CD1c-positive myeloid dendritic cell (primary cell): ENCODE measurements at regions not wholly inside any gene's neighbourhood (a gene's known extent, or its start where the extent isn't known, plus 50 kb on each side); places are given as distances from the start of the nearest gene placed in this dataset.
"Not testable (repeated sequence)": the region's sequence is repeated elsewhere in the genome, so short reads cannot be mapped to it uniquely, and the experiment has no call there.

Source experiments
- DNase-seq: peaks from one replicate; pipeline ENCODE4 v3.0.0-alpha.2; 2016; ENCODE audit errors: extremely low spot score

- DNase-seq, result not testable (repeated sequence)
These were observed 80.2 kb upstream of the NEK6 start for GRCh38 chr9:124177522-124177921.

DNA sequence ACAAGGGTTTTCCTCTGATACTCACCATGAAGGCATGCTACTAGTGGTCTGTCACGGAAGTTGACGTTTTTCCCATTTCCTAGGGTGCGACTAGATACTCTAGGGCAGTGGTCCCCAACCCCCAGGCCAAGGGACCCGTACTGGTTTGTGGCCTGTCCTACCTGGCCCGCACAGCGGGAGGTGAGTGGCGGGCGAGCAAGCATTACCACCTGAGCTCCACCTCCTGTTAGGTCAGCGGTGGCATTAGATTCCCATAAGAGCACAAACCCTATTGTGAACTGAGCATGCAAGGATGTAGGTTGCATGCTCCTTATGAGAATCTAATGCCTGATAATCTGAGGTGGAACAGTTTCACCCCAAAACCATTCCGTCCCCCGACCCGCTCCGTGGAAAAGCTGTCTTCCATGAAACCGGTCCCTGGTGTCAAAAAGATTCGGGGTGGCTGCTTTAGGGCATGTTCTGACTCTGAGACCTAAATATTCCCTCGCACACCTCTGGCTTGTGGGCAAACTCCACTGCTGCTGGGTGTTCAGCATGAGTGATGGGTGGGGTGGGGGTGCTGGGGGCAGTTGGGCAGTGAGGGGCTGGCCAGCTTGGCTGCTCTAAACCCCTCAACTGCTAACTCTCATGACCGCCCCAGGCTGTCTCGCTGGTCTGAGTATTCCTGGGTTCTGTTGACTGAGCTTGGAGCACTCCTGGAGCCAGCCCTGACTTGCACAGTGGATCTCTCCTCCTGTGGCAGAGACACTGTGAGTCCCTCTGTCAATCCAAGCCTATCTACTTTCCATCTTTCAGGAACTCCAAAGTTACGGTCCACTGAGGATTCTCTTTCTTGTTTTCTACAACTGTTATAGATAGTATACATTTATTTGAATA, 78.3 kb upstream of the NEK6 start:
- DNase-seq, result no peak

DNA sequence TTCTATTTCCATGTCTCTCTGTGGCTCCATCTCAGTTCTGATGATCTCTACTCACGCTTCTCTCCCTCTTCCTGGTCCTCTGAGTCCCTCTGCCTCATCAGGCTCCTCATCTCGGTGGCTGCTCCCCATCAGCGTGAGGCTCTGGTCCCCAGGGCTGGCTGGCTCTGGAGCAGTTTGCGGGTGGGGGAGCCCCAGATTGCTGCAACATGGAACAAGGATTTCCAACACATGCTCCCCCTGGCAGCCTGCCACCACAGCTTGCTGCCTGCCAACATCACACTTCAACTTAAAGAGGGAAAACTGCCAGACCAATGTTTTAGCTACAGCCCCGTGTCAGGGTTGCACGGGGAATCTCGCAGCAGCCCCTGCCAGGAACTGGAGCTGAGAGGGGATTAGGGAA, 77.2 kb upstream of the NEK6 start:
- DNase-seq, result no peak

DNA sequence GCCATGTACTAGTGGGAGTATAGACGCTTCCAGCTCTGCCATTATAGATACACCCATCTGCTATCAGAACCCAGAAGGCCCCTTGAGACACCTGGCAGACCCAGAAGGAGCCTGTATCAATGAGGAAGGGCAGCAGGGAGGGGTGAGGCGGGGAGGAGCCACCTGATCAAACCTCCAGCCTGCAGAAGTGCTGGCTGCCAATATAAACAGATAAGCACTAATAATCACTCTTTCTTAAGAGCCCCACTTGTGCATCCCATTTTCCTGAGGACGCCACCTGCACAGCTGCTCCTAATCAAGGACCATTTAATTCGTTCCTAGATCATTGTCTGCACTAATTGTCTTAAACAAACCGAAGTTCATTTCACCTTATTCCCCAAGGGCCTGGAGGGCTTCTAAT, 75.0 kb upstream of the NEK6 start:
- DNase-seq, result no peak

- DNase-seq, result no peak
These were observed 74.0 kb upstream of the NEK6 start for GRCh38 chr9:124183772-124184171.

GRCh38 chr9:124185413-124185812, 72.3 kb upstream of the NEK6 start:
- no peak for DNase-seq

DNA sequence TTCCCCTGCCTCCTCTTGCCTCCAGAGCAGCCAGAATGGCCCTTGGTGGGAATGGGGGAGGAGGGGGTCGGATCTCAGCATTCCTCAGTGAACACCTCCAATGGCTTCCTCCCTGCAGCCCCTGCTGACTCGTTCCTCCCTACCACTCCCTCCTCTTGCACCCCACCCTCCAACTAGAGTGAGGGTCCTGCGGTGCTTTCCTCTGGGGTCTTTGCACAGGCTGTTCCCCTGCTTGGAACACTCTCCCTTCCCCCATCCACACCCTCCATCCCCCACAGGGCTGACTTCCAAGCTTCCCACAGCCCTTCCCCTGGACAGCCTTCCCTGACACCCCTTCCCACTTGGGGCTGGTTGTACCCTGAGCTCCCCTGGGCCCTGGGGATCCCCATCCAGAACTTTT, 70.4 kb upstream of the NEK6 start:
- DNase-seq, result no peak

- DNase-seq, result no peak
These were observed 69.2 kb upstream of the NEK6 start for GRCh38 chr9:124188331-124189110.

DNA sequence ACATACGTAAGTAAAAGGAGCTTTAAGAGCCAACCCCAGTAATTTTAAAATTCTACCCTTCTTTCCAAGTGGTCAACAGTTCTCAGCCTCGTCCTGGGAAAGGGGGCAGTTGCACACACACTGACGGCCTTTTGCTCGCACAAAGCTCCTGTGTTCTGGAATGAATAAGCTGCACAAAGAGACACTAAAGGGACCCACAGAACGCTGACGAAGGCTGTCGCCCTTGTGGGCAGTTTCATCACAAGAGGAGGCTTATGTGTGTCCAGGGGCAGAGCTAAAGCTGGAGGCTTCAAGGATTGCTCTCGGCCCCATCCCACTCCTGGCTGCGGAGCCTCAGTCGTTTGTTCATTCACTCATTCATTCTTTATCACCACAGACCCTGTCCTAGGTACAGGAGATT, 67.0 kb upstream of the NEK6 start:
- no peak for DNase-seq

DNA sequence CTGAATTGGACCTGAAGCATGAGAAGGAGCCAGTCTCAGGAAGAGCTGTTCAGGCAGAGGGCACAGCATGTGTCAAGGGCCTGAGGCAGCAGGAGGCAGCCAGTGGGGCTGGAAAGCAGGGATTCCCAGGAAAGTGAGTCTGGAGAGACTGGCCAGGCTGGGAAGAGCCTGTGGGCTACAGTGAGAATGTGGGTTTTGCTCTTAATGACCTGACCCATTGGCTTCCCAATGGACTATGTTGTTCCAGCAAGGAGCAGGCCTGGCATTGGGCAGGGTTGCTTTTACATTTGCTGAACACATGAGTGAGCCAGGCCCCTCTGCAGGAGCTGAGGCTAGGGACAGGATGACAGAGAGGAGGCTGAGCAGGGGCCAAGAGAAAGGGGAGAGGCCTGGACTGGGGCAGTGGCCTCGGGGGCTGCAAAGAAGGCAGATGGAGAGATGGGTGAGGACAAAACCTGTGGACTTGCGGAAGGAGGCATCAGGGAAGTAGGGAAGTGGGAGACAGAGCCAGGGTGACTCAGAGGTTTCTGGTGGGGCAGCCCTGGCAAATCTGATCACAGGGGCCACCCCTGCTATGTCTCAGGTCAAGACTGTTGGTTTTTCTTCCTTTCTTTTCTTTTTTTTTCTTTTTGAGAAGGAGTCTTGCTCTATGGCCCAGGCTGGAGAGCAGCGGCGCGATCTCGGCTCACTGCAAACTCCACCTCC, 65.9 kb upstream of the NEK6 start:
- DNase-seq, result peak; percentile 33

- no peak for DNase-seq
These were observed 61.0 kb upstream of the NEK6 start for GRCh38 chr9:124196814-124197176.

- DNase-seq, result peak; percentile 95
These were observed 60.3 kb upstream of the NEK6 start for GRCh38 chr9:124197177-124198095.

DNA sequence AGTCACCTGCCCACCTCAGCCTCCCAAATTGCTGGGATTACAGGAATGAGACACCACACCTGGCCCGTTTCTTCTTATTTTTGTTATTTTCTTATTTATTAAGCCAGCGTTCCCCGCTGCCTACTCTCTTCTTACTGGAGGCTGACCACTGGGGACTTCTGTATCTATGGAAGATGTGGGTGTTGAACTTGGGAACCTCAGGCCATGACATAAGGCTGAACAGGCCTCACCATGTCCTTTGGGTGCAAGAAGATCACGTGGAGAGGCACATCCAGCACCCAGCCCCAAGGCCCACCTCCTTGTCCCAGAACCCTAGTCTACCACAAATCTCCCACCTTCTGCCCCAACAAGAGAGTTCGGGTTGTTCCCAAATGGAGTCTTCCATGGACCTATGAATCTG, 59.4 kb upstream of the NEK6 start:
- peak; percentile 34 for DNase-seq

- DNase-seq, result no peak
These were observed 58.8 kb upstream of the NEK6 start for GRCh38 chr9:124198948-124199347.

GRCh38 chr9:124199474-124199873, 58.3 kb upstream of the NEK6 start:
- DNase-seq, result no peak

DNA sequence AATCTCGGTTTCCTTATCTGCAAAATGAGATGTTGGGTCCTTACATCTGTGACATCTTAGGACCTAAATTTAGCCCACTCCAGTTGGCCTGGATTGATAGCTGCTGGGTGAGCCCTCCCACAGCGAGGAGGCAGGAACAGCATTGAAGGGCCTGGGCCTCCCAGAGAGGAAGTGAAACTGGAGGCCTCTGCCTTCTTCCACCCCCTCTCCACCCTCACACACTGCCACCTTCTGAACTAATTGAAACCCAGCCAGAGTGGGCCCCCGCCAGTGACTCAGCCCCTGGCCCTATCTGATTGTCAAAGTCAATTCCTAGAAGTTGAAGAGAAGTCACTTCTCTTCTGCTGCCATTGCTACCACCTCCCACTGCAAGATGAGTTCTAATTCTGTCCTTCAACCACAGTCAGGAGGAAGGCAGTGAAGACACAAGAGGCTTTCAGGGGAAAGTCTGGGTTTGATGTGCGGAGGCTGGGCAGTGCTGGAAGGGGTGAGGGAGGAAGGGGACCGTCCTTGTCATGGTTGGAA, 55.2 kb upstream of the NEK6 start:
- DNase-seq, result peak; percentile 96

DNA sequence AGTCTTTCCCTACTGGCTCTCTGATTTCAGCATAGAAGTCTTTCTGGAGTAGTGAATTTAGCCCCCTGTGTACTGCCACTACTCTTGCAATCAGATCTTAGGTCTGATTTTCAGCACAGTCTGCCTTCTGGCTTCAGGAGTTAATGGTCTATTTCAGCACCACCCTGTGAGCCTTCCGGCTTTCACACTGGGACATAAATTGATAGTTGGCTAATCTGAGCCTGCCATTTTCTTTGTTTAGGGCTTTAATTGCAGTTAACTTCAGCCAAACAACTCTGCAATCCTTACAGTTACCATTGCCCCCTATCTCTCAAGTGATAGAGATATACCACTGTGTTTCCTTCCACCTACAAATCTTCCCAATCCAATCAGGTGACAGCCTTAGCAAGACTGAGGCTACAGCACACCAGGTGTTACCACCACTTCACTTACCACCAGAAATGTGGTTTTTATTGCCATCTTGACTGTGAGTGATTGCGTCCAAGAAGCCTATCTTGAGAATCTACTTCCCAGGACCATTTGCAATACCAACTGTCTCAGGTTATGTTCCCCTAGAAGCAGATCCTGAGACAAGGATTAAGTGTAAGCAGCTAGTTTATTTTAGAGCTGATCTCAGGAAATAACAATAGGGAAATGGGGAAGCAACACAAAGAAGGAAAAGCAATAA, 51.9 kb upstream of the NEK6 start:
- DNase-seq, result peak; percentile 45

DNA sequence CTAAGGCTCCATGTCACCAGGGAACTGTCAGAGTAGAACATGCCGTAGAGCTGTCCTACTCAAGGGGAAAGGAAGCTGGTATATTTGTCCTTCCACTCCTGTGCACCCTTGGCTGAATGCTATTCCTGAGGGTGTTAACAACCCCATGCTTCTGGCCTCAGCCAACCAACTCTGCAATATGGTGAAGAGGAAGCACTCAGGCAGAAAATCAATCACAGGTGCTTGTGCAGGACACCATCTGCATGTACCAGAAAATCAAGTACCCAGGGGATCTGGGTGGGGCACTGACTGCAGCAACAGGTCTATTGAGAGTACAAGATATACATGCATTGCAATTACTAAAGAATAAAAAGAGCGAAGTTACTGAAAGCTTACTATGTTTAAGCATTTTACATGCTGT, 51.4 kb upstream of the NEK6 start:
- DNase-seq, result no peak
